Lower leg skin (tissue), 3 donors: ENCODE measurements at regions not wholly inside any gene's neighbourhood (a gene's known extent, or its start where the extent isn't known, plus 50 kb on each side); places are given as distances from the start of the nearest gene placed in this dataset.

Experiments used
- POLR2A ChIP-seq, 2 donors: fragments of 450-650 bp; IDR thresholded peaks; one replicate each; pipeline ENCODE4 v1.6.1; 2016 to 2017; ENCODE audit warnings: antibody characterized with exemption in 2 of 2, mild to moderate bottlenecking in 1 of 2, moderate library complexity in 1 of 2
- TF ChIP-seq, protein P1 (sequence below), 3 donors: fragments of 450-650 bp; IDR thresholded peaks; one replicate each; pipeline ENCODE4 v1.5.1; 2016; ENCODE audit warnings: antibody characterized with exemption in 3 of 3, mild to moderate bottlenecking in 3 of 3, moderate library complexity in 2 of 3

DNA sequence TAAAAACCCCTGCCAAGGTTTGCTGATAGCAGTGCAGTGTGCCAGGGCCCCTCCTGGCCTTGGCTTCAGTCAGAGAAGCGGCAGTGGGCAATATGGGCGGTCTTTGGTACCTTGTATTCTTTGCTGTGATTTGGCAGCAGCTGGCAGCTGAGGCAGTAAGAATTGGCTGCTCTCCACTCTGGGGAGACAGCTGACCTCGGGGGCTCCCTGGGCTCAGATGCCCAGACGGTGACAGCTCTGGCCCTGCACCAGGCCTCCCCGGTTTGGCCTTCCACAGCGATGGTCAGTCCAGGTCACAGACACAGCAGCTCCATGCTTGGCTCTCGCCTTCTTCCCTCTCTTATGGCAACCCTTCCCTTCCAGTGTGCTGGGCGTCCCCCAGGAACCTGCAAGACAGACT, 330.9 kb downstream of the BCOR start:
- TF ChIP-seq, protein P1, sequence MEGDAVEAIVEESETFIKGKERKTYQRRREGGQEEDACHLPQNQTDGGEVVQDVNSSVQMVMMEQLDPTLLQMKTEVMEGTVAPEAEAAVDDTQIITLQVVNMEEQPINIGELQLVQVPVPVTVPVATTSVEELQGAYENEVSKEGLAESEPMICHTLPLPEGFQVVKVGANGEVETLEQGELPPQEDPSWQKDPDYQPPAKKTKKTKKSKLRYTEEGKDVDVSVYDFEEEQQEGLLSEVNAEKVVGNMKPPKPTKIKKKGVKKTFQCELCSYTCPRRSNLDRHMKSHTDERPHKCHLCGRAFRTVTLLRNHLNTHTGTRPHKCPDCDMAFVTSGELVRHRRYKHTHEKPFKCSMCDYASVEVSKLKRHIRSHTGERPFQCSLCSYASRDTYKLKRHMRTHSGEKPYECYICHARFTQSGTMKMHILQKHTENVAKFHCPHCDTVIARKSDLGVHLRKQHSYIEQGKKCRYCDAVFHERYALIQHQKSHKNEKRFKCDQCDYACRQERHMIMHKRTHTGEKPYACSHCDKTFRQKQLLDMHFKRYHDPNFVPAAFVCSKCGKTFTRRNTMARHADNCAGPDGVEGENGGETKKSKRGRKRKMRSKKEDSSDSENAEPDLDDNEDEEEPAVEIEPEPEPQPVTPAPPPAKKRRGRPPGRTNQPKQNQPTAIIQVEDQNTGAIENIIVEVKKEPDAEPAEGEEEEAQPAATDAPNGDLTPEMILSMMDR (IDR thresholded peaks at IDR 0.05), result no peak
- no peak for TF ChIP-seq POLR2A (IDR thresholded peaks at IDR 0.05)
